Thyroid gland (tissue), 4 donors: ENCODE measurements at regions not wholly inside any gene's neighbourhood (a gene's known extent, or its start where the extent isn't known, plus 50 kb on each side); places are given as distances from the start of the nearest gene placed in this dataset.

Experiments
- DNase-seq, 2 donors: peaks; one replicate each; pipeline ENCODE4 v3.0.0-alpha.2; 2019
- H3K27ac ChIP-seq, 3 donors: fragments of 200-600 bp; sonication (generic); 1 replicate in 2 of 3; 2 replicates in 1 of 3; pipeline ENCODE4 v1.5.1; 2016 to 2019; ENCODE audit warnings: mild to moderate bottlenecking in 1 of 3, moderate library complexity in 1 of 3
- H3K27me3 ChIP-seq: fragments of 200-600 bp; sonication (generic); one replicate; pipeline ENCODE4 v1.5.1; 2019
- H3K36me3 ChIP-seq, 2 donors: fragments of 200-600 bp; sonication (generic); one replicate each; pipeline ENCODE4 v1.5.1; 2016 to 2019
- H3K4me1 ChIP-seq, 2 donors: fragments of 200-600 bp; sonication (generic); one replicate each; pipeline ENCODE4 v1.5.1; 2017 to 2019
- H3K4me3 ChIP-seq, 3 donors: fragments of 200-600 bp; sonication (generic); replicated peaks in 1 of 3; 1 replicate in 2 of 3; 2 replicates in 1 of 3; pipeline ENCODE4 v1.5.1; 2016; ENCODE audit warnings: mild to moderate bottlenecking in 1 of 3
- H3K9me3 ChIP-seq: fragments of 200-600 bp; sonication (generic); one replicate; pipeline ENCODE4 v1.5.1; 2017
- CTCF ChIP-seq, 6 experiments: fragments of 200-600 bp in 3 of 6; fragments of 450-650 bp in 3 of 6; sonication (generic) in 3 of 6; IDR thresholded peaks; one replicate each; pipeline ENCODE4 v1.5.1; 2016 to 2019; ENCODE audit warnings: antibody characterized with exemption in 6 of 6, mild to moderate bottlenecking in 2 of 6, inconsistent platforms in 1 of 6, moderate library complexity in 1 of 6
- POLR2A ChIP-seq, 2 donors: fragments of 450-650 bp; IDR thresholded peaks; one replicate each; pipeline ENCODE4 v1.6.1; 2017; ENCODE audit warnings: antibody characterized with exemption in 2 of 2, mild to moderate bottlenecking in 2 of 2, moderate library complexity in 1 of 2
- WGBS, 2 donors: methylation state at CpG; one replicate each; pipeline ENCODE4 v1.1.5; 2017; 5-methylcytosine and 5-hydroxymethylcytosine counted together
- intact Hi-C: fragments of 100-400 bp; cut with DNase I; formaldehyde crosslinking; loops from one replicate; pipeline ENCODE4 v1.15.1; 2023

GRCh38 chr20:40860487-40860902 is 168.1 kb upstream of the TOP1 start:
- Histone ChIP-seq H3K36me3 (no peaks in the 10 kb centered on the region), H3K4me1 (no peaks in the 10 kb centered on the region), H3K27ac (no peak overlapping the region), H3K9me3 (no peaks in the 10 kb centered on the region), H3K27me3 (no peaks in the 10 kb centered on the region), H3K4me3 (no peak overlapping the region)
- TF ChIP-seq CTCF (IDR thresholded peaks at IDR 0.05) (no peak), POLR2A (IDR thresholded peaks at IDR 0.05) (no peak)
- intact Hi-C loops, result no loop called here
- 50 to 63% methylated on average over 5 to 8 of the region's 8 CpGs for WGBS, 2 donors
- DNase-seq, result no peak

- no peak for DNase-seq
- WGBS, 2 donors, result 74 to 80% methylated on average over 10 to 11 of the region's 11 CpGs
- intact Hi-C loops, result no loop called here
Measured at GRCh38 chr20:40861427-40862008, 167.1 kb upstream of the TOP1 start.

GRCh38 chr20:40863355-40863919 is 165.2 kb upstream of the TOP1 start:
- TF ChIP-seq POLR2A (IDR thresholded peaks at IDR 0.05), result no peak
- TF ChIP-seq CTCF (IDR thresholded peaks at IDR 0.05), result no peak
- Histone ChIP-seq H3K27ac (no peak overlapping the region), H3K4me3 (no peak overlapping the region), H3K27me3 (no peaks in the 10 kb centered on the region), H3K4me1 (peaks cover 0 to 4% of the 10 kb centered on the region in 2 donors), H3K9me3 (no peaks in the 10 kb centered on the region), H3K36me3 (no peaks in the 10 kb centered on the region)
- 65 to 88% methylated on average over 3 of the region's 3 CpGs for WGBS, 2 donors
- DNase-seq, result no peak
- intact Hi-C loops, result no loop called here

More at GRCh38 chr20:40861427-40862008, 167.1 kb upstream of the TOP1 start:
- H3K9me3 ChIP-seq, result no peaks in the 10 kb centered on the region
- H3K27me3 ChIP-seq, result no peaks in the 10 kb centered on the region
- H3K4me3 ChIP-seq, result no peak overlapping the region
- no peak overlapping the region for H3K27ac ChIP-seq
- H3K4me1 ChIP-seq, result no peaks in the 10 kb centered on the region
- no peaks in the 10 kb centered on the region for H3K36me3 ChIP-seq
- TF ChIP-seq POLR2A (IDR thresholded peaks at IDR 0.05), result no peak
- TF ChIP-seq CTCF (IDR thresholded peaks at IDR 0.05), result no peak

GRCh38 chr20:40864470-40864869 is 164.2 kb upstream of the TOP1 start:
- no peaks in the 10 kb centered on the region for H3K36me3 ChIP-seq
- TF ChIP-seq CTCF (IDR thresholded peaks at IDR 0.05) (no peak), POLR2A (IDR thresholded peaks at IDR 0.05) (no peak)
- H3K9me3 ChIP-seq, result no peaks in the 10 kb centered on the region
- no peak overlapping the region for H3K4me3 ChIP-seq
- H3K4me1 ChIP-seq, result peaks cover 0 to 4% of the 10 kb centered on the region in 2 donors
- no peaks in the 10 kb centered on the region for H3K27me3 ChIP-seq
- 95 to 96% methylated on average over 1 of the region's 1 CpG for WGBS, 2 donors
- intact Hi-C loops, result no loop called here
- H3K27ac ChIP-seq, result no peak overlapping the region
- no peak for DNase-seq

GRCh38 chr20:40865095-40865494 is 163.5 kb upstream of the TOP1 start:
- 58 to 75% methylated on average over 3 of the region's 3 CpGs for WGBS, 2 donors
- H3K27me3 ChIP-seq, result no peaks in the 10 kb centered on the region
- H3K4me3 ChIP-seq, result no peak overlapping the region
- no peak for DNase-seq
- intact Hi-C loops, result no loop called here
- no peak overlapping the region for H3K27ac ChIP-seq
- H3K9me3 ChIP-seq, result no peaks in the 10 kb centered on the region
- no peaks in the 10 kb centered on the region for H3K36me3 ChIP-seq
- peaks cover 0 to 4% of the 10 kb centered on the region in 2 donors for H3K4me1 ChIP-seq
- TF ChIP-seq POLR2A (IDR thresholded peaks at IDR 0.05), result no peak
- TF ChIP-seq CTCF (IDR thresholded peaks at IDR 0.05), result no peak
